Pons (tissue), 1 donor: ENCODE measurements at regions not wholly inside any gene's neighbourhood (a gene's known extent, or its start where the extent isn't known, plus 50 kb on each side); places are given as distances from the start of the nearest gene placed in this dataset.
A peak's percentile ranks its signal among the peaks of the same experiment; 100 is the strongest.

ENCODE experiments used
- DNase-seq: peaks from one replicate; pipeline ENCODE4 v3.0.0-alpha.2; 2016; ENCODE audit warnings: low spot score

DNA sequence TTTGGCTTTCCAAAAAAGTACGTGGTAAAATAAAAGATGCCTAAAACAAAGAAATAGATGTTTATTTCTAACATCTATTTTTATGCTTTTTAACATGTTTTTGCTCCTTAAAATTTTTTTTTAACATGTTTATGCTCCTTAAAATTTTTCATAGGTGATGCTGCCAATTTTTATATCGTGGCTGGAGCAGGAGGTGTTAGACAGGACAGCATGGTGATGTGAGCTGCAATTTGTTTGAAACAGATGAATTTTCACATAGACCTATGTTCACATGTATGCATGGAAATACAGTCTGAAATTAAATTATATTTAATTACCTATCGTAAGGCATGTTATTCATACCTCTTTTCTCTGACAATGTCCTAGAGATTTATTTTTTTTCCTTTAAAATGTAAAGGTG lies 784.8 kb downstream of the EPHA7 start:
- DNase-seq: no peak

GRCh38 chr6:92623431-92623830 lies 795.9 kb downstream of the EPHA7 start:
- DNase-seq: no peak

DNA sequence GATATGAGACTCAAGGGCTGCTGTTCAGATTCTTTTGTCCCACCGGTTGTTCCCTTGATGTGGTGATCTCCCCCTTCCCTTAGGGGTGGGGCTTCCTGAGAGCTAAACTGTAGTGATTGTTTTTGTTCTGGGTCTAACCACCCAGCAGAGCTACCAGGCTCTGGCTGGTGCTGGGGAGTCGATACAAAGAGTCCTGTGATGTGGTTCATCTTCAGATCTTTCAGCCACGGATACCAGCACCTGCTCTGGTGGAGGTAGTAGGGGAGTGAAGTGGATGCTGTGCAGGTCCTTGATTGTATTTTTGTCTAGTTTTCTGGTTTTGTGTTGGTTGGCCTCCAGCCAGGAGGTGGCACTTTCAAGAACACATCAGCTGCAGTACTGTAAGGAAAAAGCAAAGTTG lies 801.6 kb downstream of the EPHA7 start:
- no peak for DNase-seq

DNA sequence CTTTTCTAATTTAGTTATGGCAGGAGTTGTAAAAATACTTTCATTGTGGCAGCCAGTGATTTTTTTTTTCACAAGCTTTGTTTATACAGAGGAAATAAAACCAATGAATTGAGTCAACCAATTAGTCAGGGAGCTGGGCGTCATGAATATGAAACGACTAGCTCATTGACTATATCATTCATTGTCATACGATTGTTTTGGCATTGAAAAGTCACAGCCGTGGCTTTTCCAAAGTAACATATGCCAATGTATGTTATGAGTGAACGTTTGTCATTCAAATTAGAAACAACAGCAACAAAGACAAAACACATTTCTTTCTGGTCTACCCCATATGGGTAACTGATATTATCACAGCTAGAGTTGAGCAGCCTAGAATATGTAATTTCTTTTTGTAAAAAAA lies 810.6 kb downstream of the EPHA7 start:
- DNase-seq: no peak

GRCh38 chr6:92593201-92593600 lies 826.2 kb downstream of the EPHA7 start:
- no peak for DNase-seq

DNA sequence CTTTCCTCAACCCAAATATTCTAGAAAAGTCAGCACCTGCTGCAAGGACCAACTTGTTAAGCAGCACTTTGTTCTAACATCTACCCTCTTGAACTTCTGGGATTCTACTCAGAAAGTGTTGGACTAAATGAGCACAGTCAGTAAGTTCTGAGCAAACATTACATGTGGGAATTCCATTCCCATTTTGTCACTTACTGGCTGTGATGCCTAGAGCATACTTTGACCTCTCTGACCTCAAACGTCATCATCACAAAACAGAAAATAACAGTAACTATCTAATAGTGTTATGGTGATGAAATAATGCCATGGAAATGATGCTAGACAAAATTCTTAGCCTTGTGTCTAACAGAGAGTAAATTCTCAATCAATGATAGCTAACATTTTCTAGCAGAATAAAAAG lies 829.4 kb downstream of the EPHA7 start:
- no peak for DNase-seq

- no peak for DNase-seq
Observed at GRCh38 chr6:92588148-92588547, 831.2 kb downstream of the EPHA7 start.

- no peak for DNase-seq
Observed at GRCh38 chr6:92587525-92587924, 831.8 kb downstream of the EPHA7 start.

DNA sequence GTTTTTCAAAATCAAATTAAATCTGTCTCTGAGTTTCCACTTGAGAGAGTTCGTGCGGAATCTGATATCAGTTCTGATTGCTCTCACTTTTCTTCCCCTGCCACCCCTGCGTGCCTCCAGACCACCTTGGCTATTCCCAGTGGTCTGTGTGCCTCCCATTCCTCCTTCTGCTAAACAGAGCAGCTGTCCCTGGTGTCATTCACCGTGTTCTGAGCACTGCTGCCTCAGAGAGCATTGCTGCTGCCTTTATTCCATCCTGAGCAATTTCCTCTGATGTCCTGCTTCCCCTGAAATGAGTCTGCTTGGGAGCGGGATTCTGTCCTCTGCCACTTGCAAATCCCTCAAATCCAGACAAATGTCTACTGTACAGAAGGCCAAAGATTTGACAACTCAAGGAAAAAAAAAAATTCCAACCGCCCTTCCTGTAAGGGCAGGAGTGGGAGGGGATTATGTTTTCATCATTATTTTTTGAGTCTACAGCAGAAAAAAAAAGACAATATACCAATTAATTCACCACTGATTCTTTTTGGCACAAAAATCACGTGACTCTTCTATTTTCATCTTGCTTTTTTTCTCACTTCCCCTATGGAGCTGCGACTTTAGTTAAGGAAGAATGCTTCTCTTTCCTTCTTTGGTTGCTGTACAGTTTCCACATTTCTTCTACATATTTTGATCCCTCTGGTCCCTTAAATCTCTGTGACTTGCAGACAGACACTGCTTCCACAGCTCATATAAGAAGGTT lies 833.0 kb downstream of the EPHA7 start:
- peak; percentile 2 for DNase-seq

GRCh38 chr6:92582211-92582610 lies 837.1 kb downstream of the EPHA7 start:
- DNase-seq: no peak

GRCh38 chr6:92577077-92577719 lies 842.2 kb downstream of the EPHA7 start:
- DNase-seq: no peak

GRCh38 chr6:92568541-92568940 lies 850.8 kb downstream of the EPHA7 start:
- DNase-seq: no peak

DNA sequence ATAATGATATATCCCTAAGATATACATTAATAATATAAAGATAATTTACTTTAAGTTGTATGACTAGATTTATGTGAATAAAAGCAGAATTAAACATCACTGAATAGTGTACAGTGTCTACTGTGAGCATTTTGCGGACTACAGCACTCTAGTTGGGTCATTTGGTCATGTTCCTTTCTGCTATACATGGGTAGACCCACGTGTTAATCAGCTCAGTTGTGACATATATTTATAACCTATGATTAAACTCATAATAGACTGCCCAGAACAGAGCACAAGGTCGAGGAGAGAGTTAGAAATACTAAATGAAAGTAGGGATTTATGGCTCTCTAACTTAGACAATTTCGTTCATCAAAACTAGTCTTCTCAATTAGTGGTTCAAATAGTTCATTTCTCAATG lies 852.7 kb downstream of the EPHA7 start:
- DNase-seq: no peak

GRCh38 chr6:92564376-92564775 lies 855.0 kb downstream of the EPHA7 start:
- DNase-seq: no peak

GRCh38 chr6:92559611-92560010 lies 859.7 kb downstream of the EPHA7 start:
- peak; percentile 5 for DNase-seq

DNA sequence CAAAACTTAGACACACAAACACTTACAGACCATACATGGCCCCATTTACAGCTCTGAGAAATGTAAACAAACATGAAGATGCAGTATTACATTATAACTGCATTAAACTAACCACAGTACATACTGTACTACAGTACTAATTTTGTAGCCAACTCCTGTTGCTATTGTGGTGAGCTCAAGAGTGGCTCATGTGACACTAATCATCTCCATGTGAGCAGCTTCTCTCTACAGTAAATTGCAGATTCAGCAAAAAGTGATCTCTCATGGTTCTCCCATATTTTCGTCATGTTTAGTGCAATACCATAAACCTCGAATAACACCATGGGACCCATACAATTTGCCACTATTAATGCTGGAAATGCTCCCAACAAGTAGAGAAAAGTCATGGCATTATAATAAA lies 860.4 kb downstream of the EPHA7 start:
- no peak for DNase-seq

DNA sequence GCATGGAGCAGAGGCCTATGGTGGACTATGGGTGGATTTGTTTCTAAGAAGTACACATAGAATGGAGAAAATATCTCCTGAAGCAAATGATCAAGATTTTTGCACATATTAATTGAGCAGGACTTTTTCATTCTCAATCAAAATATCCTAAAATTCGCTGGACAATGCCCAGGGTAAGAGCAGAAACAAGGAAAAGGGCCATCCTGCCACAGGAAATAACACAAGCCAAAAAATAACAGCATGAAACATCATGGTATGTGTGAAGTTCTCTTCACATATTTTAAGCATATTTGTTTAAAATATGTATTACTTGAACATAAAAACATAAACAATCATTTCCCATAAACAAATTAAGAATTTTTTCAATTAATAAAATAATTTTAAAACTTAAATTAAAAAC lies 868.9 kb downstream of the EPHA7 start:
- DNase-seq: no peak

- no peak for DNase-seq
Observed at GRCh38 chr6:92545861-92546260, 873.5 kb downstream of the EPHA7 start.

- DNase-seq: no peak
Observed at GRCh38 chr6:92541448-92542060, 877.8 kb downstream of the EPHA7 start.

- no peak for DNase-seq
Observed at GRCh38 chr6:92538926-92539325, 880.4 kb downstream of the EPHA7 start.

GRCh38 chr6:92538275-92538674 lies 881.1 kb downstream of the EPHA7 start:
- no peak for DNase-seq

DNA sequence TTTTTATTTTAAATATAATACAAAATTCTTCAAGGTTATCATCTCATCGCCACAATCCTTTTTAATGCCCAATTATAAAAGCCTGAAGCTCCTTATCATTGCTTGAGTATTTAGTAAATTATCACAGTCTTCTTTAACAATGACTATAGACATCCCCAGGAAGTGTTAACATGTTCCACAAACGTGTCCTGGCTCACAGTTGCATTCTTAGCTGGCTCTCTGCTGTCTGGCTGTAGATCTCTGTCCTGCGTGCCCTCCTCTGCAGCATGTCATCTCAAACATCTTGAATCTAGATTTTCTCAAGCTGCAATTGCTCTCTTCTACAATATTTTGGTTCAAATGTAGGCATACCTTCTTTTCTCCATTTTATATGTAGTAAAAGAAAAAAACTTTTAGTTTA lies 885.2 kb downstream of the EPHA7 start:
- DNase-seq: no peak

GRCh38 chr6:92522589-92522988 lies 896.8 kb downstream of the EPHA7 start:
- no peak for DNase-seq

GRCh38 chr6:92521553-92521952 lies 897.8 kb downstream of the EPHA7 start:
- DNase-seq: no peak
